SK-N-SH (cell line): ENCODE measurements at regions not wholly inside any gene's neighbourhood (a gene's known extent, or its start where the extent isn't known, plus 50 kb on each side); places are given as distances from the start of the nearest gene placed in this dataset.

Experiments
- CTCF ChIA-PET: fragments of 300-600, 350-600 bp; formaldehyde crosslinking; extraction: SDS; loops from one replicate; lab custom pipeline; 2021; lab: Yijun Ruan, JAX
- POLR2A ChIA-PET: fragments of 350-600 bp; sonication (Branson Sonifier 250); formaldehyde crosslinking; extraction: SDS; loops from one replicate; lab custom pipeline; 2020; ENCODE audit warnings: antibody characterized with exemption, inconsistent platforms; lab: Yijun Ruan, JAX
- DNase-seq: peaks from one replicate; pipeline ENCODE4 v3.0.0; 2012
- H2AFZ ChIP-seq: fragments of 200-600 bp; sonication (generic); 2 replicates; pipeline ENCODE4 v1.8.1; 2016; ENCODE audit warnings: antibody characterized with exemption, mild to moderate bottlenecking, low read depth
- H3F3A ChIP-seq: fragments of 200-600 bp; sonication (generic); replicated peaks from 2 replicates; pipeline ENCODE3; 2016; ENCODE audit warnings: antibody characterized with exemption, mild to moderate bottlenecking; ENCODE audit not compliant: insufficient read depth
- H3K27ac ChIP-seq, 2 experiments: fragments of 200-500 bp in 1 of 2; fragments of 200-600 bp in 1 of 2; sonication (Bioruptor generic) in 1 of 2; sonication (generic), shearing (Covaris generic) in 1 of 2; 2 replicates each; pipeline versions ENCODE4 v1.5.1 to v1.6.1; 2014 to 2016; ENCODE audit warnings: low read depth in 2 of 2, inconsistent platforms in 1 of 2, low read length in 1 of 2, mild to moderate bottlenecking in 1 of 2, mixed read lengths in 1 of 2
- H3K27me3 ChIP-seq: fragments of 200-600 bp; sonication (generic), shearing (Covaris generic); 2 replicates; pipeline ENCODE4 v1.6.1; 2016; ENCODE audit warnings: mixed run types; ENCODE audit not compliant: insufficient read depth
- H3K36me3 ChIP-seq, 2 experiments: fragments of 200-500 bp in 1 of 2; fragments of 200-600 bp in 1 of 2; sonication (Bioruptor generic) in 1 of 2; sonication (generic) in 1 of 2; replicated peaks in 1 of 2; 2 replicates each; pipeline versions ENCODE3 to v1.5.1; 2014 to 2016; ENCODE audit warnings: low read length in 1 of 2, mild to moderate bottlenecking in 1 of 2; ENCODE audit not compliant: insufficient read depth in 2 of 2, control insufficient read depth in 1 of 2
- H3K4me1 ChIP-seq, 2 experiments: fragments of 200-500 bp in 1 of 2; fragments of 200-600 bp in 1 of 2; sonication (Bioruptor generic) in 1 of 2; sonication (generic), shearing (Covaris generic) in 1 of 2; 2 replicates each; pipeline versions ENCODE4 v1.5.1 to v1.6.1; 2014 to 2016; ENCODE audit warnings: low read depth in 1 of 2, low read length in 1 of 2, mixed run types in 1 of 2; ENCODE audit not compliant: insufficient read depth in 2 of 2, control insufficient read depth in 1 of 2
- H3K4me2 ChIP-seq: fragments of 200-600 bp; sonication (generic), shearing (Covaris generic); 2 replicates; pipeline ENCODE4 v1.6.1; 2017; ENCODE audit warnings: mixed run types
- H3K4me3 ChIP-seq, 2 experiments: fragments of 200-500 bp in 1 of 2; fragments of 200-600 bp in 1 of 2; sonication (Bioruptor generic) in 1 of 2; sonication (generic), shearing (Covaris generic) in 1 of 2; 2 replicates each; pipeline versions ENCODE4 v1.5.1 to v1.8.1; 2014 to 2016; ENCODE audit warnings: low read depth in 2 of 2, inconsistent platforms in 1 of 2, low read length in 1 of 2, mild to moderate bottlenecking in 1 of 2, mixed read lengths in 1 of 2, moderate library complexity in 1 of 2
- H3K79me2 ChIP-seq: fragments of 200-600 bp; sonication (generic); 2 replicates; pipeline ENCODE4 v1.8.1; 2017; ENCODE audit warnings: mild to moderate bottlenecking; ENCODE audit not compliant: insufficient read depth
- H3K9ac ChIP-seq: fragments of 200-600 bp; sonication (generic); 2 replicates; pipeline ENCODE4 v1.6.1; 2017; ENCODE audit warnings: mixed run types
- H3K9me2 ChIP-seq: fragments of 200-600 bp; sonication (generic); 2 replicates; pipeline ENCODE4 v1.6.1; 2017; ENCODE audit warnings: mixed run types
- H3K9me3 ChIP-seq: fragments of 200-600 bp; sonication (generic); 2 replicates; pipeline ENCODE4 v1.6.1; 2017; ENCODE audit warnings: mixed run types, mild to moderate bottlenecking, moderate library complexity
- H4K20me1 ChIP-seq: fragments of 200-600 bp; sonication (generic); 2 replicates; pipeline ENCODE4 v1.6.1; 2017; ENCODE audit warnings: mild to moderate bottlenecking, mixed run types; ENCODE audit not compliant: insufficient read depth
- ELF1 ChIP-seq: IDR thresholded peaks from 2 replicates; pipeline ENCODE4 v1.4.0; 2012
- EP300 ChIP-seq, 2 experiments: IDR thresholded peaks; 2 replicates each; pipeline versions ENCODE4 v1.4.0 to v1.6.1; 2012; ENCODE audit warnings: borderline replicate concordance in 1 of 2, low read depth in 1 of 2, low read length in 1 of 2
- EZH2phosphoT487 ChIP-seq: fragments of 200-600 bp; sonication (generic); IDR thresholded peaks from 2 replicates; pipeline ENCODE4 v1.6.1; 2017; ENCODE audit warnings: low read depth, mixed run types, mild to moderate bottlenecking, antibody characterized with exemption, moderate library complexity, borderline replicate concordance
- GATA2 ChIP-seq: sonication (generic); formaldehyde crosslinking; IDR thresholded peaks from 2 replicates; pipeline ENCODE4 v1.5.0; 2020; ENCODE audit warnings: mild to moderate bottlenecking, missing genetic modification reagents
- MXI1 ChIP-seq: IDR thresholded peaks from 2 replicates; pipeline ENCODE4 v1.6.1; 2012; ENCODE audit warnings: mild to moderate bottlenecking, low read depth, low read length, improper control_type of control experiment
- REST ChIP-seq: IDR thresholded peaks from 2 replicates; pipeline ENCODE4 v1.6.1; 2012; ENCODE audit warnings: mild to moderate bottlenecking, low read depth, low read length, moderate library complexity
- TAF1 ChIP-seq: IDR thresholded peaks from 2 replicates; pipeline ENCODE4 v1.6.1; 2012; ENCODE audit warnings: low read depth, mild to moderate bottlenecking, low read length, moderate library complexity, borderline replicate concordance
- TCF12 ChIP-seq: IDR thresholded peaks from 2 replicates; pipeline ENCODE4 v1.4.0; 2012
- WGBS: methylation state at CpG from one replicate; pipeline ENCODE4 v1.1.6; 2017; ENCODE audit warnings: low lambda C conversion rate; 5-methylcytosine and 5-hydroxymethylcytosine counted together
- TF ChIP-seq, protein P1 (sequence below): fragments of 150-350 bp; IDR thresholded peaks from 2 replicates; pipeline ENCODE4 v1.6.1; 2016; ENCODE audit warnings: mild to moderate bottlenecking, low read depth, low read length

DNA sequence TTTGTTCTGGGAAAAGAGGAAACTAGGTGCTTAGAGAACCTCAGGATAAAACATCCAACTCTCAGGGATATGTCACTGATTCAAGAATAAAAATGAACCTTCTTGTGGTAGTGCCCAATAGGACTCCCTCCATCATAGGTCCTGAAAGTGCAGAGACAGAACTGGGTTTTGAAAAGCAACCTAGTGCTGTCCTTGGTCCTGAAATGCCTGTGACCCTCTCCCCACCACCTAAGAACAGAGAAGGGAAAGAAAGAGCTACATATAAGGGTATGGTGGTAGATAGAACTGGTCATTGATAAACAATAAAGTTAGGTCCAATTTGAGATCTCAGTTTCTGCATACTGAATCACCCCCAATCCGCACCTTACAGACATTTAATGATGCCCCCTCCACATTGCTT, 953.3 kb downstream of the XPNPEP1 start:
- H3K9me3 ChIP-seq, result no peaks in the 10 kb centered on the region
- WGBS, result 30% methylated on average over 1 of the region's 1 CpG

DNA sequence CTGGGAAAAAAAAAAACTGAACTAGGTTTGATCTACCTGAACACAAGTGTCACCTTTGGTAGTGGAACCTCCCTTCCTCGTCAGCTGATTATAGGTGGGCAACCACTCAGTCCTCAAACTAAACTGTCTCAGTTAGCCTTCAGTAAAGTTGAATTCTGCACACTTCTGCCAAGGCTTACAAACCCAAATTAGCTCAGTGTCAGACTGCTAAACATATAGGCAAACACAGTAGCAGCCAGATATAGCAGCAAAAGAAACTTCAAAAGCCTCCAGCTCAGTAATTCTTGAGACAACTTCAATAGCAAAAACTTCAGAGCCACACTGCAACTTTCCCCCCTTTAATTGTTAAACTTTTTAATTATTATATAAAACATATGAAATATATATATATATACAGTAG, 956.9 kb downstream of the XPNPEP1 start:
- WGBS, result 15% methylated on average over 1 of the region's 1 CpG
- no peaks in the 10 kb centered on the region for H3F3A ChIP-seq
- ChIA-PET CTCF (interaction anchor here (0.7 to 1.1 kb wide), 2 partner anchors 10 to 13 kb away, joined by 3 read pairs; no protein-coding TSS in a partner anchor), POLR2A (no interaction called here)
- H3K36me3 ChIP-seq, result no peaks in the 10 kb centered on the region
- no peak overlapping the region for H3K27ac ChIP-seq
- H3K27me3 ChIP-seq, result no peaks in the 10 kb centered on the region
- H3K9me2 ChIP-seq, result no peaks in the 10 kb centered on the region
- no peak overlapping the region for H3K9ac ChIP-seq
- DNase-seq, result no peak
- H3K9me3 ChIP-seq, result no peaks in the 10 kb centered on the region
- H3K4me3 ChIP-seq, result no peak overlapping the region
- H3K4me1 ChIP-seq, result no peaks in the 10 kb centered on the region; a peak in 1 of 4 replicates
- TF ChIP-seq EZH2phosphoT487, result no peak
- TF ChIP-seq, protein P1, sequence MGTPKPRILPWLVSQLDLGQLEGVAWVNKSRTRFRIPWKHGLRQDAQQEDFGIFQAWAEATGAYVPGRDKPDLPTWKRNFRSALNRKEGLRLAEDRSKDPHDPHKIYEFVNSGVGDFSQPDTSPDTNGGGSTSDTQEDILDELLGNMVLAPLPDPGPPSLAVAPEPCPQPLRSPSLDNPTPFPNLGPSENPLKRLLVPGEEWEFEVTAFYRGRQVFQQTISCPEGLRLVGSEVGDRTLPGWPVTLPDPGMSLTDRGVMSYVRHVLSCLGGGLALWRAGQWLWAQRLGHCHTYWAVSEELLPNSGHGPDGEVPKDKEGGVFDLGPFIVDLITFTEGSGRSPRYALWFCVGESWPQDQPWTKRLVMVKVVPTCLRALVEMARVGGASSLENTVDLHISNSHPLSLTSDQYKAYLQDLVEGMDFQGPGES, result no peak
- no peak for TF ChIP-seq TCF12
- no peak for TF ChIP-seq MXI1
- no peak for TF ChIP-seq GATA2 (CRISPR knock-in tag)
- TF ChIP-seq EP300 (IDR thresholded peaks at IDR 0.05; ENCODE audit: borderline replicate concordance in 1 of 2, low read depth in 1 of 2, low read length in 1 of 2), result no peak
- TF ChIP-seq ELF1, result no peak
- no peak for TF ChIP-seq TAF1
- no peaks in the 10 kb centered on the region for H4K20me1 ChIP-seq
- no peaks in the 10 kb centered on the region for H3K79me2 ChIP-seq
- H2AFZ ChIP-seq, result no peak overlapping the region
- no peak overlapping the region for H3K4me2 ChIP-seq

More for the DNA sequence above, 953.3 kb downstream of the XPNPEP1 start:
- no peak for DNase-seq
- no peaks in the 10 kb centered on the region for H3F3A ChIP-seq
- no peak overlapping the region for H3K9ac ChIP-seq
- POLR2A ChIA-PET, result no interaction called here
- H3K27me3 ChIP-seq, result no peaks in the 10 kb centered on the region
- H3K27ac ChIP-seq, result no peak overlapping the region
- H3K4me1 ChIP-seq, result no peaks in the 10 kb centered on the region
- H3K9me2 ChIP-seq, result 0 out of 2 replicates have a peak, but pooled peaks cover under 1% of the 10 kb centered on the region
- no peak overlapping the region for H3K4me2 ChIP-seq
- H2AFZ ChIP-seq, result no peak overlapping the region
- H4K20me1 ChIP-seq, result no peaks in the 10 kb centered on the region
- H3K79me2 ChIP-seq, result no peaks in the 10 kb centered on the region
- no peaks in the 10 kb centered on the region for H3K36me3 ChIP-seq
- TF ChIP-seq TAF1 (no peak), REST (peak; percentile 96)
- TF ChIP-seq, all 33 proteins: peak for 1
- CTCF ChIA-PET, result interaction anchor here (1.4 kb wide), 1 partner anchor 59 kb away, joined by 3 read pairs; no protein-coding TSS in a partner anchor
- no peak overlapping the region for H3K4me3 ChIP-seq
